PFSK-1 (cell line): ENCODE measurements at regions not wholly inside any gene's neighbourhood (a gene's known extent, or its start where the extent isn't known, plus 50 kb on each side); places are given as distances from the start of the nearest gene placed in this dataset.

Source experiments
- POLR2AphosphoS5 ChIP-seq: IDR thresholded peaks from 2 replicates; pipeline ENCODE4 v1.6.1; 2012; ENCODE audit warnings: low read depth, mild to moderate bottlenecking, control low read depth, low read length, moderate library complexity
- TAF1 ChIP-seq: IDR thresholded peaks from 2 replicates; pipeline ENCODE4 v1.6.1; 2012; ENCODE audit warnings: low read length, control low read depth, borderline replicate concordance; ENCODE audit not compliant: insufficient read depth
- TF ChIP-seq, protein P1 (sequence below), 2 experiments: IDR thresholded peaks; 2 replicates each; pipeline versions ENCODE4 v1.6.1 to v1.8.0; 2011 to 2012; ENCODE audit warnings: low read depth in 2 of 2, low read length in 2 of 2, control low read depth in 1 of 2, inconsistent platforms in 1 of 2, mild to moderate bottlenecking in 1 of 2, moderate library complexity in 1 of 2; ENCODE audit not compliant: insufficient read depth in 1 of 2

DNA sequence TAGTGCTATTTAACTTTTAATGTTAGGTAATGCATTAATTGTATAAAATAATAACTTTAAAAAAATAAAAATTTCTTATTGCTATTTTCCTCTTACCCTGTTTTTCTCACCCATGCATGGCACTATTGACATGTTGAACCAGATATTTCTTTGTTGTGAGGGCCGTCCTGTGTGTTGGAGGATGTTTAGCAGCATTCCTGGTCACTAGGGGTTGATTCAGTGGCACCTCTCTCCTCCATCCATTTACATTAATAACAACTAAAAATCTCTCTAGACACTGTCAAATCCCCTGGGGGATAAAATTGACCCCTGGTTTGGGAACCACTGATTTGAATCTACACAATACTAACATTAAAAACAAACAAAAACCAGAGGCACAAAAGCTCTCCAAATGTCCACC lies 147.5 kb upstream of the MIS18BP1 start:
- TF ChIP-seq, protein P1, sequence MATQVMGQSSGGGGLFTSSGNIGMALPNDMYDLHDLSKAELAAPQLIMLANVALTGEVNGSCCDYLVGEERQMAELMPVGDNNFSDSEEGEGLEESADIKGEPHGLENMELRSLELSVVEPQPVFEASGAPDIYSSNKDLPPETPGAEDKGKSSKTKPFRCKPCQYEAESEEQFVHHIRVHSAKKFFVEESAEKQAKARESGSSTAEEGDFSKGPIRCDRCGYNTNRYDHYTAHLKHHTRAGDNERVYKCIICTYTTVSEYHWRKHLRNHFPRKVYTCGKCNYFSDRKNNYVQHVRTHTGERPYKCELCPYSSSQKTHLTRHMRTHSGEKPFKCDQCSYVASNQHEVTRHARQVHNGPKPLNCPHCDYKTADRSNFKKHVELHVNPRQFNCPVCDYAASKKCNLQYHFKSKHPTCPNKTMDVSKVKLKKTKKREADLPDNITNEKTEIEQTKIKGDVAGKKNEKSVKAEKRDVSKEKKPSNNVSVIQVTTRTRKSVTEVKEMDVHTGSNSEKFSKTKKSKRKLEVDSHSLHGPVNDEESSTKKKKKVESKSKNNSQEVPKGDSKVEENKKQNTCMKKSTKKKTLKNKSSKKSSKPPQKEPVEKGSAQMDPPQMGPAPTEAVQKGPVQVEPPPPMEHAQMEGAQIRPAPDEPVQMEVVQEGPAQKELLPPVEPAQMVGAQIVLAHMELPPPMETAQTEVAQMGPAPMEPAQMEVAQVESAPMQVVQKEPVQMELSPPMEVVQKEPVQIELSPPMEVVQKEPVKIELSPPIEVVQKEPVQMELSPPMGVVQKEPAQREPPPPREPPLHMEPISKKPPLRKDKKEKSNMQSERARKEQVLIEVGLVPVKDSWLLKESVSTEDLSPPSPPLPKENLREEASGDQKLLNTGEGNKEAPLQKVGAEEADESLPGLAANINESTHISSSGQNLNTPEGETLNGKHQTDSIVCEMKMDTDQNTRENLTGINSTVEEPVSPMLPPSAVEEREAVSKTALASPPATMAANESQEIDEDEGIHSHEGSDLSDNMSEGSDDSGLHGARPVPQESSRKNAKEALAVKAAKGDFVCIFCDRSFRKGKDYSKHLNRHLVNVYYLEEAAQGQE (IDR thresholded peaks at IDR 0.05; ENCODE audit: insufficient read depth in 1 of 2, low read depth in 2 of 2, low read length in 2 of 2), result no peak
- TF ChIP-seq POLR2AphosphoS5 (no peak), TAF1 (no peak)
